Coronary artery (tissue), 2 donors: ENCODE measurements at regions not wholly inside any gene's neighbourhood (a gene's known extent, or its start where the extent isn't known, plus 50 kb on each side); places are given as distances from the start of the nearest gene placed in this dataset.

Experiments
- DNase-seq: peaks from one replicate; pipeline ENCODE4 v3.0.0-alpha.2; 2017; ENCODE audit warnings: low spot score
- H3K27ac ChIP-seq, 2 donors: fragments of 200-600 bp; sonication (generic); one replicate each; pipeline ENCODE4 v1.5.1; 2016 to 2019
- H3K4me3 ChIP-seq: fragments of 200-600 bp; sonication (generic); 2 replicates; pipeline ENCODE4 v1.5.1; 2016; ENCODE audit warnings: mild to moderate bottlenecking, moderate library complexity
- CTCF ChIP-seq: fragments of 200-600 bp; sonication (generic); IDR thresholded peaks from one replicate; pipeline ENCODE4 v1.5.1; 2019; ENCODE audit warnings: antibody characterized with exemption

GRCh38 chr20:1813674-1814635, 81.3 kb upstream of the SIRPA start:
- Histone ChIP-seq H3K27ac (peak overlapping the region; percentile 78 to 86), H3K4me3 (no peak overlapping the region)
- no peak for DNase-seq
- TF ChIP-seq CTCF, result no peak

- TF ChIP-seq CTCF, result no peak
- peak; percentile 90 for DNase-seq
- Histone ChIP-seq H3K27ac (peak overlapping the region; percentile 78 to 86), H3K4me3 (no peak overlapping the region)
Measured at GRCh38 chr20:1813101-1813529, 82.1 kb upstream of the SIRPA start.

- no peak for DNase-seq
- no peak for TF ChIP-seq CTCF
- peak overlapping the region; percentile 78 to 86 for H3K27ac ChIP-seq
Measured at GRCh38 chr20:1811621-1812498, 83.3 kb upstream of the SIRPA start.

GRCh38 chr20:1810926-1811620, 84.1 kb upstream of the SIRPA start:
- no peak for TF ChIP-seq CTCF
- no peak overlapping the region for H3K4me3 ChIP-seq
- DNase-seq, result no peak
- H3K27ac ChIP-seq, result peak overlapping the region; percentile 78 to 86

More at GRCh38 chr20:1811621-1812498, 83.3 kb upstream of the SIRPA start:
- H3K4me3 ChIP-seq, result no peak overlapping the region

GRCh38 chr20:1810572-1810925, 84.7 kb upstream of the SIRPA start:
- Histone ChIP-seq H3K27ac (peak overlapping the region; percentile 78 to 86), H3K4me3 (no peak overlapping the region)
- TF ChIP-seq CTCF, result no peak
- no peak for DNase-seq

GRCh38 chr20:1809611-1810510, 85.3 kb upstream of the SIRPA start:
- Histone ChIP-seq H3K4me3 (no peak overlapping the region), H3K27ac (peak overlapping the region; percentile 0 to 86)
- DNase-seq, result no peak
- TF ChIP-seq CTCF, result no peak
